GM21717 (cell line): ENCODE measurements at regions not wholly inside any gene's neighbourhood (a gene's known extent, or its start where the extent isn't known, plus 50 kb on each side); places are given as distances from the start of the nearest gene placed in this dataset.
"Not testable (repeated sequence)": the region's sequence is repeated elsewhere in the genome, so short reads cannot be mapped to it uniquely, and the experiment has no call there.

Source experiments
- ATAC-seq: cut with Tn5 transposase; IDR thresholded peaks from one replicate; pipeline ENCODE4 v1.9.1; 2021; ENCODE audit warnings: mild to moderate bottlenecking, moderate library complexity; ENCODE audit not compliant: unreplicated experiment

GRCh38 chr7:145147865-145148264, 312.0 kb upstream of the TPK1 start:
- no peak for ATAC-seq

DNA sequence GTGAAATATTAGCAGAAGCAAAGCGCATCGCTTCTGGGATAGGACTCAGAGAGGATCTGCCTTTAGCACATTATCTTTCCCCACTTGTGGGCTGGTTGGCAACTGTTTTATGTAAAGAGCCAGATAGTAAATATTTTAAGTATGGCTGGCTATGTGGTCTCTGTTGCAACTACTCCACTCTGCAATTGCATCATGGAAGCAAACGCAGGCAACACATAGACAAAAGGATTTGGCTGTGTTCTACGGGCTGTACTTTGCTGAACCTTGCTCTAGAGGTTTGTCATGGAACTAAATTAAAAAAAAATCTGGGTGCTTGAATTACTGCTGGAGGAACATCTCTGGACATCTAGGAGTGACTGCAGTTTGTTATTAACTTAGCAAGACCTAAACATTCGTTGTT, 307.8 kb upstream of the TPK1 start:
- no peak for ATAC-seq

- ATAC-seq = no peak
Measured at GRCh38 chr7:145134377-145134776, 298.5 kb upstream of the TPK1 start.

DNA sequence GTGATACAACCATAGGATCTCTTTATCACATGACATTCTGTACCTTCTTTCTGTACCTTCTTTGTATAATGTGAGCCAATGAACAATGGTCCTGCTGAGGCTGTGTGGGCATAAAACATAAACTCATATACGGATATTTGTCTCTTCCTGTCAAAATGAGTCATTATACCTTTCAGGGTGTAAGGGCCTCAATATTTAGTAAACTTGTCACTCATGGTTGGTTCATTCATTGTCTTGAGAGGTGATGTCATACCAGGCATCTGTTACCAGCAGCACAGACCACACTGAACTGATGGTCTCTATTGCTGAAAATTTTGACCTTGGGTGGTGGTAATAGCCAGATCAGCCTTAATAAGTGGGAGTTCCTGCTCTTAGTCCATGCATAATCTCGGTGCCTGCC, 287.6 kb upstream of the TPK1 start:
- ATAC-seq = no peak

DNA sequence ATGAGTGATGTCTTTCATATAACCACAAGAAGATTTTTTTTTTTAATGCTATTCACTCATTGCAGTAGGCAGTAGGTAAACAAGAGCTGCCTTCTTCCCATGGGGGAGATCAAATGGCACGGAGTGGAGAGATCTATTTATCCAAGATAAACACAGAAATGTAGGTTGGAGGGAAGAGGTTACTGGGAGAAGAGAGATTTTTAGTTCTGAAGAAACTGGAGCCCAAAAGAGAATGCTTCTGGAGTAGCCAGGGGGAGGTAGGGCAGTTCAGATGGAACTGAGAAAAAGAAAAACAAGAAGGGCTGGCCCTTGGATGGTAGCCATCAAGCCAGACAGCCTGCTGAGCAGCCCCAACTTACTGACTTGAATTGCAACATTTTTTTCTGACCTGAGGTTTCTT, 270.1 kb upstream of the TPK1 start:
- no peak for ATAC-seq

DNA sequence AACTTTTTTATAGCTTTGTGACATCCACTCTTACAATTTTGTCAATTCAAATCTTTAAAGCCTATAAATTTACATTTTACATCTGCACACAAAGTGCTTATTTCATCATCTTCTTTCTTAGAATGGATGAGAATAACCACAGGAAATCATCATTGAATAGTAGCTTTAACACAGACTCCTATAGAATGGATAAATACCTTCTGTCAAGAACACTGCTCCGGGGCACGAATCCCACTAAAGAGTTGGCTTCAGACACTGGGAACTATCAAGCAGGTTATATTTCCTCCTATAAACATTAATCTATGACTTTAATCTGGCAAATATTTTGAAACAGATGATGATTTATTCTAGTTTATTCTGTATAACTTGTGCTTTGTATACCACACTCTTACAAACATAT, 269.7 kb upstream of the TPK1 start:
- ATAC-seq = no peak

DNA sequence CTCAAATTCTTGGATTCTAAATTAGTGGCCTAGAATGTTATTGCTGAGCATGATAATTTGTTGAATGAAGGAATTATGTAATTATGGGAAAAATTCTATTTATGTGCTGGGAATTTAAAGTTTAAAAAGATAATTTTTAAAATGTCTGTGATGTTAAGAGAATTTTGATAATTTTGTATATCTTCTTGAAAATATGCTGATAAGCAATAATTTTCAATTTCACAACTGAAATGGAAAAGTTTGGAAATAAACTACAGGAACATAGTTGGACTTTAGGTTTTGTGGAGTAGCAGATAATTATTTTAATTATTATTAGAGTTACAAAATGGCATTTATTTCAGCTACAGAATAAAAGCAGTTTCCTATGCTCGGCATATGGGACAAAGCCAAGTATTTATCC, 268.5 kb upstream of the TPK1 start:
- ATAC-seq = no peak

DNA sequence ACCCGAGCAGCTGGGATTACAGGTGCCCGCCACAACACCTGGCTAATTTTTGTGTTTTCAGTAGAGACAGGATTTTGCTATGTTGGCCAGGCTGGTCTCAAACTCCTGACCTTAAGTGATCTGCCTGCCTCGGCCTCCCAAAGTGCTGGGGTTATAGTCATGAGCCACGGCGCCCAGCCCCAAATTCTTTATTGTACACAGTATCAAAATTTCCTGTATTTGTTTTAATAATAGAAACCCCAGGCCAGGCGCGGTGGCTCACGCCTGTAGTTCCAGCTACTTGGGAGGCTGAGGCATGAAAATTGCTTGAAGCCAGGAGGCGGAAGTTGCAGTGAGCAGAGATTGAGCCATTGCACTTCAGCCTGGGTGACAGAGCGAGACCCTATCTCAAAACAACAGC, 266.3 kb upstream of the TPK1 start:
- ATAC-seq = not testable (repeated sequence)

GRCh38 chr7:145092766-145093165, 256.9 kb upstream of the TPK1 start:
- ATAC-seq = no peak

DNA sequence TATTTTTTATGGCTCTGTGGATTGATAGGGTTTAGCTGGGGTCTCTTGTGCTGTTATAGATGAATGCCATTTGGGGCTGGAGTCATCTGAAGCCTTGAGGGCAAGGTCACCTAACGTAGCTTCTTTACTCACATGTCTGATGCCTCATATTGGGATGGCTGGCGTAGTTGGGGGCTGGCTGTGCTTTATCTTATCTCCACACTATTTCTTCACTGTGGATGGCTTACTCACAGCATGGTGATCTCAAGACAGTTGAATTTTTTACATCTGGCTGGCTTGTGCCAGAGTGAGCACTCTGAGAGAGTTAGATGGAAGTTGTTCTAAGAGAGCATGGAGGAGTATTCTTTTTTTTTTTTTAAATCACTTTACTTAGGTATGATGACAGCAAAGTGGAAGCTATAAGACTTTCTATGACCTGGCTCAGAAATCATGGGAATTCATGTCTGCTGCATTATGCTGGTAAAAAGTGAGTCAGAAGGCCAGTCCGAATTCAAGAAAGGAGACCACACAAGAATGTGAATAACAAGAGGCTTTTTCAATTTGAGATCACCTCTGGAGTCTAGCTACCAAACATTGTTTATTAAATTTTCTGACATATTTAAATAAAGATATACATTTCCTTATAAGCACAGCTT, 252.4 kb upstream of the TPK1 start:
- no peak for ATAC-seq

- peak; percentile 70 for ATAC-seq
Measured at GRCh38 chr7:145082366-145083161, 246.7 kb upstream of the TPK1 start.

- no peak for ATAC-seq
Measured at GRCh38 chr7:145065473-145065872, 229.6 kb upstream of the TPK1 start.

GRCh38 chr7:145064114-145064513, 228.3 kb upstream of the TPK1 start:
- no peak for ATAC-seq

GRCh38 chr7:145053781-145054180, 217.9 kb upstream of the TPK1 start:
- ATAC-seq = no peak

- ATAC-seq = no peak
Measured at GRCh38 chr7:145050415-145050814, 214.6 kb upstream of the TPK1 start.

GRCh38 chr7:145036604-145037405, 201.0 kb upstream of the TPK1 start:
- ATAC-seq = peak; percentile 95

- ATAC-seq = no peak
Measured at GRCh38 chr7:145031162-145031561, 195.3 kb upstream of the TPK1 start.

DNA sequence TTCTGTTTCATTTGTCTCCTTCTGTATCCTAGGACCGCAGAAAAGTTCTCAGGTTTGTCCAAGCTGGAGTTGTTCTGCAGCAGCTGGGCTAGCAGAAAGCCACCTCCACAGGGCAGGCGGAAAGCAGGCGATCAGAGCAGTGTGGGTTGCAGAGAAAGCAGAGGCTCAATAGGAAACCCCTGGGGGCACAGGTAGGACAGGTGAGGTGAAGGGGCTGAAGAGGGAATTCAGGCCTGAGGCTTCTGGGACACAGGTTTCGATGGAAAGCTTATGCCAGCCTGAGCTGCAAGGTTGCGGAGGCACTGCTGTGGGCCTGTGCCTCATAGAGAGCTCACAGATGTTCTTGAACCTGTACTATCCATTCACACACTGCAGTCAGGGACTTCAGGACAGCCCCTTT, 194.9 kb upstream of the TPK1 start:
- no peak for ATAC-seq

- ATAC-seq = no peak
Measured at GRCh38 chr7:145020454-145020853, 184.6 kb upstream of the TPK1 start.

DNA sequence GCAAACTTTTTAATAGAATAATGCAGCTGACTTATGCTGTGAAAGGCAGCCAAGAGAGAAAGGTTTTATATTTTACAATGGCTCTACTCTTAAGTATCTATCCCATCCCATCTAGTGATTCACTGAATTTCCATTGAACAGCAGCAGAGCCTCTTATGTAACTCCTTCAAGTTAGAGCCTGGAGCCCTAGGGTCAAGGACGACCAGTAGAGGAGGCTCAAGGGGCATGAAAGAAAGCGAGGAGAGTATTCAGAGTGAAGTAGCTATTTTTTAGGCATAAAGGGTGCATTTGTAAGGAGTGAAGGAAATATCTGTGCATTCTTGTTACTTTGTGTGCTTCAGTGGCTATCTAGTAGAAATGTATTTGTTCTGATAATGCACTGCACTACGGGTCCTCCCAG, 180.2 kb upstream of the TPK1 start:
- no peak for ATAC-seq

- ATAC-seq = no peak
Measured at GRCh38 chr7:145009876-145010275, 174.0 kb upstream of the TPK1 start.

GRCh38 chr7:145005601-145006000, 169.7 kb upstream of the TPK1 start:
- no peak for ATAC-seq
